ENCODE measurements at regions not wholly inside any gene's neighbourhood (a gene's known extent, or its start where the extent isn't known, plus 50 kb on each side); places are given as distances from the start of the nearest gene placed in this dataset.

DNA sequence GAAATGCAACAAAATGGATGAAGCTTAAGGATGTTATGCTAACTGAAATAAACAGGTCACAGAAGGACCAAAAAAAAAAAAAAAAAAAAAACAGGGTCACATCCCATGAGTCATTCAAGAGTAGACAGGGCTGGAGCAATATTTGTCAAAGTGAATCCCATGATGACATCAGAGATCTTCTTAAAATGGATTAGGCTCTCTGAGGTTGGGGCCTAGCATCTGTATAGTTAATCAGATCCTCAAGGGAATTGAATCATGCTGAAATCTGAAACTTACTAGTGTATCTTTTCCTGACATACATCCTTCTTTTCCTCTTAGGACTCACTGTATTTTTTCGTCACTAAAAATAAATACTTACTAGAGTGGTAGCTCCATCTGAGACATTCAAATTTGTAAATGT is 380.6 kb upstream of the NXPH2 start:
- H3K27me3 ChIP-seq (ENCODE audit: control insufficient read depth in 4 of 4, insufficient read depth in 4 of 4, low read length in 3 of 4), result no peaks in the 10 kb centered on the region
- no peaks in the 10 kb centered on the region for H3K36me3 ChIP-seq (ENCODE audit: control insufficient read depth in 4 of 4, insufficient read depth in 3 of 4, low read depth in 1 of 4, low read length in 3 of 4)
- WGBS, result 74% methylated on average over 1 of the region's 1 CpG
- H3K9me3 ChIP-seq (ENCODE audit: control insufficient read depth in 4 of 4, low read length in 3 of 4), result no peaks in the 10 kb centered on the region
- H3K4me3 ChIP-seq (ENCODE audit: low read depth in 1 of 3, low read length in 3 of 3), result no peak overlapping the region
- TF ChIP-seq, protein P1, sequence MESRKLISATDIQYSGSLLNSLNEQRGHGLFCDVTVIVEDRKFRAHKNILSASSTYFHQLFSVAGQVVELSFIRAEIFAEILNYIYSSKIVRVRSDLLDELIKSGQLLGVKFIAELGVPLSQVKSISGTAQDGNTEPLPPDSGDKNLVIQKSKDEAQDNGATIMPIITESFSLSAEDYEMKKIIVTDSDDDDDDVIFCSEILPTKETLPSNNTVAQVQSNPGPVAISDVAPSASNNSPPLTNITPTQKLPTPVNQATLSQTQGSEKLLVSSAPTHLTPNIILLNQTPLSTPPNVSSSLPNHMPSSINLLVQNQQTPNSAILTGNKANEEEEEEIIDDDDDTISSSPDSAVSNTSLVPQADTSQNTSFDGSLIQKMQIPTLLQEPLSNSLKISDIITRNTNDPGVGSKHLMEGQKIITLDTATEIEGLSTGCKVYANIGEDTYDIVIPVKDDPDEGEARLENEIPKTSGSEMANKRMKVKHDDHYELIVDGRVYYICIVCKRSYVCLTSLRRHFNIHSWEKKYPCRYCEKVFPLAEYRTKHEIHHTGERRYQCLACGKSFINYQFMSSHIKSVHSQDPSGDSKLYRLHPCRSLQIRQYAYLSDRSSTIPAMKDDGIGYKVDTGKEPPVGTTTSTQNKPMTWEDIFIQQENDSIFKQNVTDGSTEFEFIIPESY (IDR thresholded peaks at IDR 0.05), result no peak
- TF ChIP-seq FOXA2 (IDR thresholded peaks at IDR 0.05), result no peak
- TF ChIP-seq GABPA (IDR thresholded peaks at IDR 0.05 in 1 of 2, conservative IDR thresholded peaks at IDR 0.05 in 1 of 2), result no peak
- no peak for TF ChIP-seq RAD21 (IDR thresholded peaks at IDR 0.05)
- no peaks in the 10 kb centered on the region for H3K4me1 ChIP-seq (ENCODE audit: control insufficient read depth in 4 of 4, insufficient read depth in 4 of 4, low read length in 3 of 4)
- no peak for DNase-seq (ENCODE audit: low spot score)
- no peak overlapping the region for H3K9ac ChIP-seq (ENCODE audit: low read depth in 1 of 2, low read length in 2 of 2)
- H3K27ac ChIP-seq (ENCODE audit: low read depth in 1 of 2, low read length in 2 of 2), result no peak overlapping the region

DNA sequence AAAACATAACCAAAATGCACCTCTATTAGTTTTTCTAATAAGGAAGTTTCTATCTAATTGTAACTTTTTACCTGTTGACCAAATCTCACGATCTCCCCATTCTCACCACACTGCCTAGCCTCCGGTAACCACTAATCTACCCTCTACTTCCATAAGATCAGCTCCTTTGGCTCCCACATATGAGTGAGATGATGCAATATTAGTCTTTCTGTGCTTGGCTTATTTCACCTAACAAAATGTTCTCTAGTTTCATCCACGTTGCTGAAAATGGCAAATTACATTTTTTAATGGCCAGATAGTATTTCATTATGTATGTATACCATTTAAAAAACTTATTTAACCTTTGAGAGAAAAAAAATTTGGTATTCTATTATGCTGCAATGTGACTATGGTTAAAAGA is 379.0 kb upstream of the NXPH2 start:
- Histone ChIP-seq H3K9me3 (ENCODE audit: control insufficient read depth in 4 of 4, low read length in 3 of 4) (no peaks in the 10 kb centered on the region), H3K27me3 (ENCODE audit: control insufficient read depth in 4 of 4, insufficient read depth in 4 of 4, low read length in 3 of 4) (no peaks in the 10 kb centered on the region), H3K27ac (ENCODE audit: low read depth in 1 of 2, low read length in 2 of 2) (no peak overlapping the region), H3K4me3 (ENCODE audit: low read depth in 1 of 3, low read length in 3 of 3) (no peak overlapping the region), H3K9ac (ENCODE audit: low read depth in 1 of 2, low read length in 2 of 2) (no peak overlapping the region), H3K36me3 (ENCODE audit: control insufficient read depth in 4 of 4, insufficient read depth in 3 of 4, low read depth in 1 of 4, low read length in 3 of 4) (no peaks in the 10 kb centered on the region), H3K4me1 (ENCODE audit: control insufficient read depth in 4 of 4, insufficient read depth in 4 of 4, low read length in 3 of 4) (no peaks in the 10 kb centered on the region)
- WGBS, result 68% methylated on average over 3 of the region's 3 CpGs
- DNase-seq (ENCODE audit: low spot score), result no peak
- TF ChIP-seq JUND (IDR thresholded peaks at IDR 0.05), result no peak
- TF ChIP-seq TAF1 (conservative IDR thresholded peaks at IDR 0.05), result no peak
- no peak for TF ChIP-seq HNF4A (conservative IDR thresholded peaks at IDR 0.05)
- TF ChIP-seq, protein P1 (IDR thresholded peaks at IDR 0.05), result no peak
- no peak for TF ChIP-seq FOXA2 (IDR thresholded peaks at IDR 0.05)
- no peak for TF ChIP-seq NR2F2 (IDR thresholded peaks at IDR 0.05)

DNA sequence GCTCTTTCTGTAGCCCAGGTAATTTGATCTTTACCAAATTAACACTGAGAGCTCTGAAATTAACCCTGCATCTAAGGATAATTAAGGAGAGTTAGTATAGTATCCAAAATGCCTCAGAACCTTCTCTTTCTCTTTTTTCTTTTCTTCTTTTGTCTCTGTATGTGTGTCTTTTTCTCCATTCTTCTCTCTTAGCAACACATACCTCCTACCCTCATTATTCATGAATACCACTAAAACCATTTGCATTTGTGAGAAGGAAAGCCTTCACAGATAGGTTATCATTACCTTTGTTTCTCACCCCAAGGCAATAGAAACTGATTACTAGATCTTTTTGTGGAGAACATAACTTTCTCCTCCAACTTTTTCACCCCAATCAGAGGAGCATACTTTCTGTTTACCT is 376.5 kb upstream of the NXPH2 start:
- no peaks in the 10 kb centered on the region for H3K4me1 ChIP-seq (ENCODE audit: control insufficient read depth in 4 of 4, insufficient read depth in 4 of 4, low read length in 3 of 4)
- no peaks in the 10 kb centered on the region for H3K9me3 ChIP-seq (ENCODE audit: control insufficient read depth in 4 of 4, low read length in 3 of 4)
- H3K9ac ChIP-seq (ENCODE audit: low read depth in 1 of 2, low read length in 2 of 2), result no peak overlapping the region
- DNase-seq (ENCODE audit: low spot score), result no peak
- H3K36me3 ChIP-seq (ENCODE audit: control insufficient read depth in 4 of 4, insufficient read depth in 3 of 4, low read depth in 1 of 4, low read length in 3 of 4), result no peaks in the 10 kb centered on the region
- no peaks in the 10 kb centered on the region for H3K27me3 ChIP-seq (ENCODE audit: control insufficient read depth in 4 of 4, insufficient read depth in 4 of 4, low read length in 3 of 4)
- no peak overlapping the region for H3K27ac ChIP-seq (ENCODE audit: low read depth in 1 of 2, low read length in 2 of 2)
- H3K4me3 ChIP-seq (ENCODE audit: low read depth in 1 of 3, low read length in 3 of 3), result no peak overlapping the region
- TF ChIP-seq, protein P2, sequence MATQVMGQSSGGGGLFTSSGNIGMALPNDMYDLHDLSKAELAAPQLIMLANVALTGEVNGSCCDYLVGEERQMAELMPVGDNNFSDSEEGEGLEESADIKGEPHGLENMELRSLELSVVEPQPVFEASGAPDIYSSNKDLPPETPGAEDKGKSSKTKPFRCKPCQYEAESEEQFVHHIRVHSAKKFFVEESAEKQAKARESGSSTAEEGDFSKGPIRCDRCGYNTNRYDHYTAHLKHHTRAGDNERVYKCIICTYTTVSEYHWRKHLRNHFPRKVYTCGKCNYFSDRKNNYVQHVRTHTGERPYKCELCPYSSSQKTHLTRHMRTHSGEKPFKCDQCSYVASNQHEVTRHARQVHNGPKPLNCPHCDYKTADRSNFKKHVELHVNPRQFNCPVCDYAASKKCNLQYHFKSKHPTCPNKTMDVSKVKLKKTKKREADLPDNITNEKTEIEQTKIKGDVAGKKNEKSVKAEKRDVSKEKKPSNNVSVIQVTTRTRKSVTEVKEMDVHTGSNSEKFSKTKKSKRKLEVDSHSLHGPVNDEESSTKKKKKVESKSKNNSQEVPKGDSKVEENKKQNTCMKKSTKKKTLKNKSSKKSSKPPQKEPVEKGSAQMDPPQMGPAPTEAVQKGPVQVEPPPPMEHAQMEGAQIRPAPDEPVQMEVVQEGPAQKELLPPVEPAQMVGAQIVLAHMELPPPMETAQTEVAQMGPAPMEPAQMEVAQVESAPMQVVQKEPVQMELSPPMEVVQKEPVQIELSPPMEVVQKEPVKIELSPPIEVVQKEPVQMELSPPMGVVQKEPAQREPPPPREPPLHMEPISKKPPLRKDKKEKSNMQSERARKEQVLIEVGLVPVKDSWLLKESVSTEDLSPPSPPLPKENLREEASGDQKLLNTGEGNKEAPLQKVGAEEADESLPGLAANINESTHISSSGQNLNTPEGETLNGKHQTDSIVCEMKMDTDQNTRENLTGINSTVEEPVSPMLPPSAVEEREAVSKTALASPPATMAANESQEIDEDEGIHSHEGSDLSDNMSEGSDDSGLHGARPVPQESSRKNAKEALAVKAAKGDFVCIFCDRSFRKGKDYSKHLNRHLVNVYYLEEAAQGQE (IDR thresholded peaks at IDR 0.05), result no peak
- no peak for TF ChIP-seq GABPA (IDR thresholded peaks at IDR 0.05 in 1 of 2, conservative IDR thresholded peaks at IDR 0.05 in 1 of 2)
- no peak for TF ChIP-seq FOXA1 (IDR thresholded peaks at IDR 0.05)
- TF ChIP-seq, protein P3, sequence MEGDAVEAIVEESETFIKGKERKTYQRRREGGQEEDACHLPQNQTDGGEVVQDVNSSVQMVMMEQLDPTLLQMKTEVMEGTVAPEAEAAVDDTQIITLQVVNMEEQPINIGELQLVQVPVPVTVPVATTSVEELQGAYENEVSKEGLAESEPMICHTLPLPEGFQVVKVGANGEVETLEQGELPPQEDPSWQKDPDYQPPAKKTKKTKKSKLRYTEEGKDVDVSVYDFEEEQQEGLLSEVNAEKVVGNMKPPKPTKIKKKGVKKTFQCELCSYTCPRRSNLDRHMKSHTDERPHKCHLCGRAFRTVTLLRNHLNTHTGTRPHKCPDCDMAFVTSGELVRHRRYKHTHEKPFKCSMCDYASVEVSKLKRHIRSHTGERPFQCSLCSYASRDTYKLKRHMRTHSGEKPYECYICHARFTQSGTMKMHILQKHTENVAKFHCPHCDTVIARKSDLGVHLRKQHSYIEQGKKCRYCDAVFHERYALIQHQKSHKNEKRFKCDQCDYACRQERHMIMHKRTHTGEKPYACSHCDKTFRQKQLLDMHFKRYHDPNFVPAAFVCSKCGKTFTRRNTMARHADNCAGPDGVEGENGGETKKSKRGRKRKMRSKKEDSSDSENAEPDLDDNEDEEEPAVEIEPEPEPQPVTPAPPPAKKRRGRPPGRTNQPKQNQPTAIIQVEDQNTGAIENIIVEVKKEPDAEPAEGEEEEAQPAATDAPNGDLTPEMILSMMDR (IDR thresholded peaks at IDR 0.05; ENCODE audit: low read depth, low read length, missing input control), result no peak
- no peak for TF ChIP-seq RXRA (IDR thresholded peaks at IDR 0.05)
- no peak for TF ChIP-seq MAX (IDR thresholded peaks at IDR 0.05)
- TF ChIP-seq YY1 (IDR thresholded peaks at IDR 0.05), result no peak
- no peak for TF ChIP-seq HNF4A (conservative IDR thresholded peaks at IDR 0.05)
- TF ChIP-seq, protein P1 (IDR thresholded peaks at IDR 0.05), result no peak
- no peak for TF ChIP-seq NR2F2 (IDR thresholded peaks at IDR 0.05)
- TF ChIP-seq, protein P4, sequence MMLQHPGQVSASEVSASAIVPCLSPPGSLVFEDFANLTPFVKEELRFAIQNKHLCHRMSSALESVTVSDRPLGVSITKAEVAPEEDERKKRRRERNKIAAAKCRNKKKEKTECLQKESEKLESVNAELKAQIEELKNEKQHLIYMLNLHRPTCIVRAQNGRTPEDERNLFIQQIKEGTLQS (IDR thresholded peaks at IDR 0.05), result no peak
- no peak for TF ChIP-seq SP1 (IDR thresholded peaks at IDR 0.05)
- TF ChIP-seq TAF1 (conservative IDR thresholded peaks at IDR 0.05), result no peak
- TF ChIP-seq RAD21 (IDR thresholded peaks at IDR 0.05), result no peak
- TF ChIP-seq FOXA2 (IDR thresholded peaks at IDR 0.05), result no peak

Data from liver (tissue), 8 donors.